ENCODE measurements at regions not wholly inside any gene's neighbourhood (a gene's known extent, or its start where the extent isn't known, plus 50 kb on each side); places are given as distances from the start of the nearest gene placed in this dataset.

GRCh38 chr12:4169531-4169930, 104.0 kb upstream of the CCND2 start:
- TF ChIP-seq ZNF70 (CRISPR knock-in tag; IDR thresholded peaks at IDR 0.05): no peak
- no peak for TF ChIP-seq ZNF8 (CRISPR knock-in tag; IDR thresholded peaks at IDR 0.05)
- ATAC-seq: no peak

DNA sequence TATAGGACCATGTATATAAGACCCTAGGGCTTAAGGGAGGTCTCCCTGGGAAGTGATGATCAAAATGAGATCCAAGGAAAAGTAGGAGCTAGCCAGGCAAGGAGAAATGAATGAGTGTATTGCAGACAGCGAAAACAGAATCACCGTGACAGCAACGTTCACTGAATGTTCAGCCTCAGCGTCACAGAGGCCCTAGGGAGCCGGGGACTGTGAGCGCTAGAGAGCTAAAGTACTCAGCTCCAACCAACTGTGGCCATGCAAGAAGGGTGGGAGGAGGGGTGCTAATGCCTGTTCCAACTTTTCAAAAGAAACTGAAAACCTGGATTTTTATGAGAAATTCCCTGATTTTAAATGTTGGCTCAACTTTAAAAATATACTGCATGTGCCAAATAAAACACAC, 105.5 kb upstream of the CCND2 start:
- no peak for ATAC-seq
- TF ChIP-seq ESRRG (CRISPR knock-in tag; IDR thresholded peaks at IDR 0.05) (no peak), CSRNP3 (CRISPR knock-in tag; IDR thresholded peaks at IDR 0.05) (no peak), OSR1 (CRISPR knock-in tag; IDR thresholded peaks at IDR 0.05) (no peak), TCF4 (CRISPR knock-in tag; IDR thresholded peaks at IDR 0.05; ENCODE audit: borderline replicate concordance) (no peak), ZC3H10 (CRISPR knock-in tag; IDR thresholded peaks at IDR 0.05) (no peak), CSDC2 (CRISPR knock-in tag; IDR thresholded peaks at IDR 0.05) (no peak), POU6F1 (CRISPR knock-in tag; IDR thresholded peaks at IDR 0.05; ENCODE audit: borderline replicate concordance, low read depth) (no peak), ZNF565 (CRISPR knock-in tag; conservative IDR thresholded peaks at IDR 0.05; ENCODE audit: low read depth) (no peak), SNAI2 (CRISPR knock-in tag; IDR thresholded peaks at IDR 0.05) (no peak), ZFP30 (CRISPR knock-in tag; IDR thresholded peaks at IDR 0.05) (no peak), GLIS3 (CRISPR knock-in tag; IDR thresholded peaks at IDR 0.05) (no peak), ZNF70 (CRISPR knock-in tag; IDR thresholded peaks at IDR 0.05) (no peak)
- TF ChIP-seq, protein P1, sequence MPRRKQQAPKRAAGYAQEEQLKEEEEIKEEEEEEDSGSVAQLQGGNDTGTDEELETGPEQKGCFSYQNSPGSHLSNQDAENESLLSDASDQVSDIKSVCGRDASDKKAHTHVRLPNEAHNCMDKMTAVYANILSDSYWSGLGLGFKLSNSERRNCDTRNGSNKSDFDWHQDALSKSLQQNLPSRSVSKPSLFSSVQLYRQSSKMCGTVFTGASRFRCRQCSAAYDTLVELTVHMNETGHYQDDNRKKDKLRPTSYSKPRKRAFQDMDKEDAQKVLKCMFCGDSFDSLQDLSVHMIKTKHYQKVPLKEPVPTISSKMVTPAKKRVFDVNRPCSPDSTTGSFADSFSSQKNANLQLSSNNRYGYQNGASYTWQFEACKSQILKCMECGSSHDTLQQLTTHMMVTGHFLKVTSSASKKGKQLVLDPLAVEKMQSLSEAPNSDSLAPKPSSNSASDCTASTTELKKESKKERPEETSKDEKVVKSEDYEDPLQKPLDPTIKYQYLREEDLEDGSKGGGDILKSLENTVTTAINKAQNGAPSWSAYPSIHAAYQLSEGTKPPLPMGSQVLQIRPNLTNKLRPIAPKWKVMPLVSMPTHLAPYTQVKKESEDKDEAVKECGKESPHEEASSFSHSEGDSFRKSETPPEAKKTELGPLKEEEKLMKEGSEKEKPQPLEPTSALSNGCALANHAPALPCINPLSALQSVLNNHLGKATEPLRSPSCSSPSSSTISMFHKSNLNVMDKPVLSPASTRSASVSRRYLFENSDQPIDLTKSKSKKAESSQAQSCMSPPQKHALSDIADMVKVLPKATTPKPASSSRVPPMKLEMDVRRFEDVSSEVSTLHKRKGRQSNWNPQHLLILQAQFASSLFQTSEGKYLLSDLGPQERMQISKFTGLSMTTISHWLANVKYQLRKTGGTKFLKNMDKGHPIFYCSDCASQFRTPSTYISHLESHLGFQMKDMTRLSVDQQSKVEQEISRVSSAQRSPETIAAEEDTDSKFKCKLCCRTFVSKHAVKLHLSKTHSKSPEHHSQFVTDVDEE (CRISPR knock-in tag; IDR thresholded peaks at IDR 0.05): no peak
- TF ChIP-seq, protein P2, sequence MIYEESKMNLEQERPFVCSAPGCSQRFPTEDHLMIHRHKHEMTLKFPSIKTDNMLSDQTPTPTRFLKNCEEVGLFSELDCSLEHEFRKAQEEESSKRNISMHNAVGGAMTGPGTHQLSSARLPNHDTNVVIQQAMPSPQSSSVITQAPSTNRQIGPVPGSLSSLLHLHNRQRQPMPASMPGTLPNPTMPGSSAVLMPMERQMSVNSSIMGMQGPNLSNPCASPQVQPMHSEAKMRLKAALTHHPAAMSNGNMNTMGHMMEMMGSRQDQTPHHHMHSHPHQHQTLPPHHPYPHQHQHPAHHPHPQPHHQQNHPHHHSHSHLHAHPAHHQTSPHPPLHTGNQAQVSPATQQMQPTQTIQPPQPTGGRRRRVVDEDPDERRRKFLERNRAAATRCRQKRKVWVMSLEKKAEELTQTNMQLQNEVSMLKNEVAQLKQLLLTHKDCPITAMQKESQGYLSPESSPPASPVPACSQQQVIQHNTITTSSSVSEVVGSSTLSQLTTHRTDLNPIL (CRISPR knock-in tag; IDR thresholded peaks at IDR 0.05; ENCODE audit: low read depth): no peak

- ATAC-seq: peak; percentile 66
- TF ChIP-seq BACH2 (CRISPR knock-in tag; IDR thresholded peaks at IDR 0.05; ENCODE audit: borderline replicate concordance) (no peak), ZFP30 (CRISPR knock-in tag; IDR thresholded peaks at IDR 0.05) (no peak), TCF4 (CRISPR knock-in tag; IDR thresholded peaks at IDR 0.05; ENCODE audit: borderline replicate concordance) (no peak), CSRNP3 (CRISPR knock-in tag; IDR thresholded peaks at IDR 0.05) (no peak), ZNF70 (CRISPR knock-in tag; IDR thresholded peaks at IDR 0.05) (no peak), POU6F1 (CRISPR knock-in tag; IDR thresholded peaks at IDR 0.05; ENCODE audit: borderline replicate concordance, low read depth) (no peak), ZC3H10 (CRISPR knock-in tag; IDR thresholded peaks at IDR 0.05) (no peak), GLIS3 (CRISPR knock-in tag; IDR thresholded peaks at IDR 0.05) (no peak), ZNF8 (CRISPR knock-in tag; IDR thresholded peaks at IDR 0.05) (no peak), ESRRG (CRISPR knock-in tag; IDR thresholded peaks at IDR 0.05) (no peak), CSDC2 (CRISPR knock-in tag; IDR thresholded peaks at IDR 0.05) (no peak), RARB (CRISPR knock-in tag; IDR thresholded peaks at IDR 0.05) (no peak), TOX (CRISPR knock-in tag; IDR thresholded peaks at IDR 0.05; ENCODE audit: borderline replicate concordance) (no peak), SNAI2 (CRISPR knock-in tag; IDR thresholded peaks at IDR 0.05) (no peak)
- TF ChIP-seq, protein P2 (CRISPR knock-in tag; IDR thresholded peaks at IDR 0.05; ENCODE audit: low read depth): no peak
- TF ChIP-seq, protein P1 (CRISPR knock-in tag; IDR thresholded peaks at IDR 0.05): no peak
Measured at GRCh38 chr12:4164559-4165558, 108.7 kb upstream of the CCND2 start.
